ENCODE measurements at regions not wholly inside any gene's neighbourhood (a gene's known extent, or its start where the extent isn't known, plus 50 kb on each side); places are given as distances from the start of the nearest gene placed in this dataset.

DNA sequence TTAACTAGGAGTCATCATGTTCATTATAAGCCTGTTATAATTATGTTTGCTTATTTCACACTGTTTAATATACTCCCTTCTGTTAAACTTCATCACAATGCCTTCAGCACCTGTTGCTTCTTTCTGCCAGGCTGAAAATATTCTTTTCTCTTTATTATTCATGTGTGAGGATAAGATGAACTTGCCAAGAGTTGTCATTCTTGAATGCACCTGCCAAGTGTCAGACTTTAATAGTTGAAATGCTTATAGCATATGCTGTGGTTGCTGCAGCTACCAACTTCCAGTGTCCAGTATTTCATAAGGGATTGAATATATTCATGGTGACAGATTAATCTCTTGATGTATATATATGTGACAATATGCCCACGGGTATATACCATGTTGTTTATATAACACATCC lies 339.2 kb upstream of the MEOX2 start:
- no peak for DNase-seq (ENCODE audit: low read depth, low spot score)

DNA sequence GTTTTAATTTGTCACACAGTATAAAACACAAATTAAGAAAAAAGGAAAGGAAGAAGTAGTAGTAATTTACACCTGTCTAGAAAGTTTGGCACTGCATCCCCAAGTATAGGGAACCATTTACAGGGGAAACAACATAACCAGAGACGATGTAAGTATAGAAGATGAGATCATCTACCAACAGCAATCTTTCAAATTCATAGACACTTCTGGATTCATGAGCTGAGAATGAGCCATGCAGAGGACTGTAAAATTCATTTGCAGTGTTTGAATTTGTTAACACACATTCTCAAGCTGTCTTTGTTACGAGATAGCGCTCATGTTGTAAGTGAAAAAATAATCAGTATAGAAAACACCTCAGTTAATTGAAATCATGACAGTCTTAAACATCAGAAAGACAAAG lies 337.0 kb upstream of the MEOX2 start:
- no peak for DNase-seq (ENCODE audit: low read depth, low spot score)

GRCh38 chr7:16023046-16023445 lies 336.6 kb upstream of the MEOX2 start:
- DNase-seq (ENCODE audit: low read depth, low spot score) = no peak

GRCh38 chr7:16021851-16022250 lies 335.4 kb upstream of the MEOX2 start:
- DNase-seq (ENCODE audit: low read depth, low spot score) = no peak

GRCh38 chr7:16015981-16016380 lies 329.5 kb upstream of the MEOX2 start:
- DNase-seq (ENCODE audit: low read depth, low spot score) = no peak

DNA sequence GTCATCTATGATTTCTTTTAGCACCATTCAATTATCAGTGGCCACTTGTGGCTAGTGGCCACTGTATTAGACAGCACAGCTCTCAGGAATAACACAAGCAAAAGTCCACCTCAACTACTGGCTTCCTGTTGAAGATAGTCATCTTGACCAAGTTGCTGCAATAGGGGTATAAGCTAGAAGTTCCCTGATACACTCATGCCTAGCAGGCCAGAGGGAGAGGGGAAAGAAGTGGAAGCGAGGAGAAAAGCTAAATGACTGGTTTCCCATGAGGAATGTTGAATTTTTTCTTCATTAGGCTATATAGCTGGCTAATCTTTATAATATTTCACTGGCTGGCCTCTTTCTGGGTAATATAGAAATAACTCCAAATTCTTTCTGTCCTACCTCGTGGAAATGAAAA lies 327.5 kb upstream of the MEOX2 start:
- no peak for DNase-seq (ENCODE audit: low read depth, low spot score)

- no peak for DNase-seq (ENCODE audit: low read depth, low spot score)
Observed at GRCh38 chr7:16007911-16008310, 321.4 kb upstream of the MEOX2 start.

DNA sequence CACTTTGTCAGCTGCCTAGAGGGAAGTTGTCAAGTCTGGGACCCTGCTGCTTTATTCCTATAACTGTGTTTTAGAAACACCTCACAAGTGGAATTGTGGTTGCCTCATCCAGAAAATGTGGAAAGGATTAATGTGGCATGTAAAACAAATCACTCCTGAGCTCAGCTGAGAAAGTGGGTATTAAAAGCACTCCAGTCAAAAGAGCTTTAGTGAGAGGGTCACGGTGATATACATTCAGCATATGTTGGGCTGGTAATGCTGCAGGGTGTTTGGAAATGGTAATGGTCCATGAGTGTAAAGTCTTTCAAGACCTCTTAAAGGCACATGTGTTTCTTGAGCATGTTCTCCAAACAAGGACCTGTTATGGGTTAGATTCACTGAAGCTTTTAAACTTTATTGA lies 318.2 kb upstream of the MEOX2 start:
- no peak for DNase-seq (ENCODE audit: low read depth, low spot score)

- no peak for DNase-seq (ENCODE audit: low read depth, low spot score)
Observed at GRCh38 chr7:16001477-16001876, 315.0 kb upstream of the MEOX2 start.

GRCh38 chr7:15998617-15999016 lies 312.1 kb upstream of the MEOX2 start:
- DNase-seq (ENCODE audit: low read depth, low spot score) = peak; percentile 10

GRCh38 chr7:15995027-15995426 lies 308.5 kb upstream of the MEOX2 start:
- no peak for DNase-seq (ENCODE audit: low read depth, low spot score)

GRCh38 chr7:15989194-15989593 lies 302.7 kb upstream of the MEOX2 start:
- no peak for DNase-seq (ENCODE audit: low read depth, low spot score)

DNA sequence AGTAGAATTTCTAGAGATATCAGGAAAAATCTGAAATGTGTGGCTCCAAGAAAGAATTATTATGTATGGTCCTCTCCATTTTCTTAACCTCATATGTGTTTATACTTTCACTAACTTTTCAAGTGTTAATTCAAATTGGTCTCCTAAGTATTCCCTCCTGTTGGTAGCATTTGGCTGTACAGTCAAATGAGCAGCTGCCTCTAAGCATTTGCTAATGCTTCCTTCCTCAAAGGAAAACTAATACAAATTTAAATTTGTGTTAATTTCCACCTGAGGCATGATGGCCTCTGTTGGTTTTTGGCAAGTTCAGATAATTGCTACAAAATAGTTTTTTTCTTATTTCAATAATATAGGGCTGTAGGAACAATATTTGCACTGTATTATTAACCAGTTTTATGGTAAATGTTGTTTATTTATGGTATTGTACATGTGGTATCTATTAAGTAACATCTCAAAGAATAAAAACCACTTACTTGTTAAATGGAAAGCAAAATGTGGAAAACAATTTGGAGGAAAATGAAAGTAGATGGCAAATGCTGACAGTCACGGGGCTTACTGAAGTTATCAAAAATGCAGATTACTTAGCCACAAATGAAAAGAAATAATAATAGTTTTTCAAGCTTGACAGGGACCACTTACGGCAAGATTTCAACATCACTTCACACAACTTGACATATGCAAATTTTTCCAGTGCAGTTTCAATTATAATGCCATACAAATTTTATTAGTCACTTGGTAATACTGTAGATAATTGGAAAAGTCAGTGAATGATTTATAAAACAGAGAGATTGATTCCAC lies 299.3 kb upstream of the MEOX2 start:
- DNase-seq (ENCODE audit: low read depth, low spot score) = no peak

- DNase-seq (ENCODE audit: low read depth, low spot score) = no peak
Observed at GRCh38 chr7:15977663-15978062, 291.2 kb upstream of the MEOX2 start.

- DNase-seq (ENCODE audit: low read depth, low spot score) = peak; percentile 72
Observed at GRCh38 chr7:15972862-15973275, 286.4 kb upstream of the MEOX2 start.

GRCh38 chr7:15967551-15967950 lies 281.1 kb upstream of the MEOX2 start:
- DNase-seq (ENCODE audit: low read depth, low spot score) = no peak

DNA sequence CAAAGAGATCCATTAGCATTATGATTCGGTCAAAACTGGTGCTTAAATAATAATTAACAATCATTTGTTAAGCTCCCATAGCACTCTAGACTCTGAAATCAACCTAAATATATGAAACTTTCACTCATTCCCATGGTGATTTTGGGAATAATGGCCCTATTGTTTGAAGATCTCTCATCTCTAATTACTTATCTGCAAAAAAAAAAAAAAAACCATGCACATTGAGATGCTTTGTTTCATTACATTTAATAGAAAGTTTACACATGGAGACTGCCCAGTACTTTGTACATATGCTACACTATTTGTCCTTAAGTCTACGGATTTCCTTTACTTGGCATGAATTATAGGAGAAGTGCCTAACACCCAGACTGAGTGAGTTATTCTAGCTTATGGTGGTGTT lies 280.6 kb upstream of the MEOX2 start:
- no peak for DNase-seq (ENCODE audit: low read depth, low spot score)

- no peak for DNase-seq (ENCODE audit: low read depth, low spot score)
Observed at GRCh38 chr7:15963206-15963605, 276.7 kb upstream of the MEOX2 start.

DNA sequence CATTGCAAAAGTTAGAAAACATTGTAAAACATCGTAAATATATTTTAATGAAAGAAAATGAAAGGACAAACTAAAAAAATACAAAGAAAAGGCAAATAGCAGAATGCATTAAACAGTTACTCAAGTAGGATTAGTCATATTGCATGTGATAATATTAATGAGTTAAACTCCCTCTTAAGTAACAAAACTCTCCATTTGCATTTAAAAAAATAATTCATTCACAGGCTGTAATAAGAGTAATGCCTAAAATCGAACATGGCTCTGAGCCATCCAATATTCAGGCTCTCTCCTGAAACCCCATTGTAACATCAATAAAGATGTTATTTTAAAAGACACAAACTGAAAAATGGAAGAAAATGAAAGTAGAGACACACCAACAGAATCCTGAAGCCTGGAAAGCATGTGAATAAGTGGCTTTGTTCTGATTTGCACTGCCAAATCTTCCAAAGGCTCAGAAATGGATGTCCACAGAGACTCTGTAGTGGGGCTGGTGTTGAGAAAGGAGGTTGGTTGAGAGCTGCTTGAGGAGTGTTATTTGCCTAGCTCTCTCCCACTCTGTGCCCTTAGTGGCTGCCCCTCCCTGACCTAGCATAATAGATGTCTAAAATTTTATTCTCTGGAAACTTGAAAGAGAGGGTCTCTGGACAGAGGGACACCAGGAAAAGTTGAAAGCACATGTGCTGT lies 268.3 kb upstream of the MEOX2 start:
- DNase-seq (ENCODE audit: low read depth, low spot score) = no peak

DNA sequence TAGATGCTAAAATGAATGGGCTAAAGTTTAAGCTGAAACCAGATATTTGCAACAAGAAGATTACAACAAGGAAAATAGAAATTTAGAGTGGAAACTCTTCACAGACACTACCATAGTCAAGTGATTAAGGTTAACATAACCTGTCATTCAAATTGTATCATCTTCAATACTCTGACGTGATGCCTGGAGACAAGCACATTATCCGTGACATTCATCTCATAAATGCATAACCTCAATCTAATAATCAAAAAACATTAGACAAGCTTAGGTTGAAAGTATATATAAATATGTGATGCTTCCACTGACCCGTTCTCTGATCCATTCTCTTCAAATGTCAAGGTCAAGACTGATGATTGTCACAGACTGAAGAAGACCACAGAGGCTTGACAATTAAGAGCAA lies 263.8 kb upstream of the MEOX2 start:
- no peak for DNase-seq (ENCODE audit: low read depth, low spot score)

DNA sequence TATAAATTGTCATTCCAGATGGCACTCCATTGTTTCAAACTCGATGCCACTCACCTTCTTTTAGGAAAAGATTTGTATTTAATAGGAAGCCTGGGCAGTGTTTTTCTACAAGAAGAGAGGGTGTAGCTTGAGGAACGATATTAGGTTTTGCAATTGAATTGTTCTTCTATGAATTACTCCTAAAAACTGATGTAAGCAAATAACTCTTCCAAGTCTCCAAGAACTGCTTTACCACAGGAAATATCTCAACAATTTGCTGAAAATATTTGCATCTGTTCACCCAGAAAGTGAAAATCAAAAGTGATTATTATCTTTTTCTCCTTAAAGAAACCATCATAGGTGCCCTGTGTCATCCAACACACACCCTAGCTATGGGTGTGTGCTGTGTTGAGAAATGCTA lies 261.3 kb upstream of the MEOX2 start:
- no peak for DNase-seq (ENCODE audit: low read depth, low spot score)

- DNase-seq (ENCODE audit: low read depth, low spot score) = no peak
Observed at GRCh38 chr7:15938115-15938514, 251.6 kb upstream of the MEOX2 start.

DNA sequence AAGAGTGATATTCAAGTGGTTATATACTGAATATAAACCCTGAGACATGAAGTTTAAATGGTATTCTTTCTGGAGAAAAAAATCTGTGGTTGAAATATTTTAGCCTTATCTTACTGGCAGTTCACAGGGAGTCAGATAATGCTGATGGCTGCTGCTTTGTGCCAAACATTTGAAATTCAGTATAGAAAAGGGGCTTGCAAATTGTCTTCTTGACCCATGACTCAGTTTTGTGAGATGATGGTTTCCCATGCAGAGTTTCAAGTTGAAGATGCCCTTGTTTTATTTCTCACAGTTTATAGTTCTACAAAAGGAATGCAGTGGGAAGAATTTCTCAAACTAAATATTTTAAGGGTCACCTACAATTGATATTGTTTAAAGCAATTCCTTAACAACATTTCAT lies 251.1 kb upstream of the MEOX2 start:
- DNase-seq (ENCODE audit: low read depth, low spot score) = no peak
